GM13977 (cell line): ENCODE measurements at regions not wholly inside any gene's neighbourhood (a gene's known extent, or its start where the extent isn't known, plus 50 kb on each side); places are given as distances from the start of the nearest gene placed in this dataset.

ENCODE experiments used
- DNase-seq: peaks from one replicate; pipeline ENCODE4 v3.0.0; 2012; ENCODE audit warnings: low spot score
- CTCF ChIP-seq: IDR thresholded peaks from 2 replicates; pipeline ENCODE4 v1.5.1; 2012; ENCODE audit warnings: mild to moderate bottlenecking, control low read depth; ENCODE audit not compliant: insufficient read depth; ENCODE audit errors: extremely low read depth, missing control alignments
- in situ Hi-C: fragments of 300-500 bp; cut with MboI; formaldehyde crosslinking; loops from one replicate; pipeline ENCODE4 v1.12.0; 2022; ENCODE audit warnings: low sequenced_read_pairs, low pct_unique_long_range_greater_than_20kb, mixed read lengths, inconsistent platforms; ENCODE audit not compliant: unreplicated experiment

GRCh38 chr1:184890539-184890973 is 83.8 kb downstream of the NIBAN1 start:
- DNase-seq: no peak
- TF ChIP-seq CTCF: no peak
- in situ Hi-C loops: no loop called here

- DNase-seq: no peak
- in situ Hi-C loops: no loop called here
- no peak for TF ChIP-seq CTCF
Observed at GRCh38 chr1:184889902-184890301, 84.4 kb downstream of the NIBAN1 start.

GRCh38 chr1:184889166-184889565 is 85.1 kb downstream of the NIBAN1 start:
- in situ Hi-C loops: no loop called here
- no peak for DNase-seq
- no peak for TF ChIP-seq CTCF

- no peak for TF ChIP-seq CTCF
- no peak for DNase-seq
- in situ Hi-C loops: no loop called here
Observed at GRCh38 chr1:184888505-184888904, 85.8 kb downstream of the NIBAN1 start.

GRCh38 chr1:184882957-184883815 is 91.1 kb downstream of the NIBAN1 start:
- in situ Hi-C loops: no loop called here
- peak; percentile 7 for DNase-seq
- TF ChIP-seq CTCF: no peak

- no peak for TF ChIP-seq CTCF
- DNase-seq: peak; percentile 20
- in situ Hi-C loops: no loop called here
Observed at GRCh38 chr1:184881941-184882913, 92.1 kb downstream of the NIBAN1 start.
